Prostate gland (tissue), 2 donors: ENCODE measurements at regions not wholly inside any gene's neighbourhood (a gene's known extent, or its start where the extent isn't known, plus 50 kb on each side); places are given as distances from the start of the nearest gene placed in this dataset.
A peak's percentile ranks its signal among the peaks of the same experiment; 100 is the strongest.

Experiments
- DNase-seq: peaks from one replicate; pipeline ENCODE4 v3.0.0-alpha.2; 2019; ENCODE audit warnings: low spot score
- H3K27ac ChIP-seq, 2 donors: fragments of 200-600 bp; sonication (generic); 2 replicates each; pipeline ENCODE4 v1.5.1; 2017 to 2019
- H3K27me3 ChIP-seq: fragments of 200-600 bp; sonication (generic); replicated peaks from 2 replicates; pipeline ENCODE4 v1.5.1; 2019; ENCODE audit not compliant: insufficient read depth
- H3K36me3 ChIP-seq, 2 donors: fragments of 200-600 bp; sonication (generic); 1 replicate in 1 of 2; 2 replicates in 1 of 2; pipeline versions ENCODE4 v1.5.1 to v1.8.1; 2017 to 2019
- H3K4me1 ChIP-seq: fragments of 200-600 bp; sonication (generic); replicated peaks from 2 replicates; pipeline ENCODE4 v1.5.1; 2019
- H3K4me3 ChIP-seq, 2 donors: fragments of 200-600 bp; sonication (generic); 2 replicates each; pipeline ENCODE4 v1.5.1; 2017 to 2019
- H3K9me3 ChIP-seq: fragments of 200-600 bp; sonication (generic); 2 replicates; pipeline ENCODE4 v1.5.1; 2017
- POLR2A ChIP-seq: fragments of 450-650 bp; IDR thresholded peaks from one replicate; pipeline ENCODE4 v1.6.1; 2016; ENCODE audit warnings: antibody characterized with exemption, mild to moderate bottlenecking
- POLR2AphosphoS5 ChIP-seq: sonication (generic); formaldehyde crosslinking; IDR thresholded peaks from one replicate; pipeline ENCODE4 v1.6.1; 2017; ENCODE audit warnings: antibody characterized with exemption
- WGBS: methylation state at CpG from one replicate; pipeline ENCODE4 v1.1.5; 2018; 5-methylcytosine and 5-hydroxymethylcytosine counted together
- intact Hi-C: fragments of 100-400 bp; cut with DNase I; formaldehyde crosslinking; loops from one replicate; pipeline ENCODE4 v1.14.2; 2022
- TF ChIP-seq, protein P1 (sequence below), 4 experiments: fragments of 200-600 bp in 2 of 4; fragments of 450-650 bp in 2 of 4; sonication (generic) in 2 of 4; IDR thresholded peaks; 1 replicate in 3 of 4; 2 replicates in 1 of 4; pipeline ENCODE4 v1.5.1; 2016 to 2019; ENCODE audit warnings: antibody characterized with exemption in 4 of 4, mild to moderate bottlenecking in 2 of 4, moderate library complexity in 2 of 4

GRCh38 chr9:107732781-107733522, 243.4 kb upstream of the KLF4 start:
- intact Hi-C loops = loop anchor here (5.0 kb wide), 1 partner anchor 96 kb away; no protein-coding TSS in a partner anchor
- Histone ChIP-seq H3K4me1 (peaks cover 9% of the 10 kb centered on the region), H3K27me3 (no peaks in the 10 kb centered on the region), H3K27ac (peak overlapping the region; percentile 44 to 45), H3K36me3 (no peaks in the 10 kb centered on the region), H3K4me3 (no peak overlapping the region), H3K9me3 (no peaks in the 10 kb centered on the region)
- TF ChIP-seq, protein P1, sequence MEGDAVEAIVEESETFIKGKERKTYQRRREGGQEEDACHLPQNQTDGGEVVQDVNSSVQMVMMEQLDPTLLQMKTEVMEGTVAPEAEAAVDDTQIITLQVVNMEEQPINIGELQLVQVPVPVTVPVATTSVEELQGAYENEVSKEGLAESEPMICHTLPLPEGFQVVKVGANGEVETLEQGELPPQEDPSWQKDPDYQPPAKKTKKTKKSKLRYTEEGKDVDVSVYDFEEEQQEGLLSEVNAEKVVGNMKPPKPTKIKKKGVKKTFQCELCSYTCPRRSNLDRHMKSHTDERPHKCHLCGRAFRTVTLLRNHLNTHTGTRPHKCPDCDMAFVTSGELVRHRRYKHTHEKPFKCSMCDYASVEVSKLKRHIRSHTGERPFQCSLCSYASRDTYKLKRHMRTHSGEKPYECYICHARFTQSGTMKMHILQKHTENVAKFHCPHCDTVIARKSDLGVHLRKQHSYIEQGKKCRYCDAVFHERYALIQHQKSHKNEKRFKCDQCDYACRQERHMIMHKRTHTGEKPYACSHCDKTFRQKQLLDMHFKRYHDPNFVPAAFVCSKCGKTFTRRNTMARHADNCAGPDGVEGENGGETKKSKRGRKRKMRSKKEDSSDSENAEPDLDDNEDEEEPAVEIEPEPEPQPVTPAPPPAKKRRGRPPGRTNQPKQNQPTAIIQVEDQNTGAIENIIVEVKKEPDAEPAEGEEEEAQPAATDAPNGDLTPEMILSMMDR (IDR thresholded peaks at IDR 0.05) = no peak
- DNase-seq = peak; percentile 39
- 9% methylated on average over 8 of the region's 8 CpGs for WGBS

GRCh38 chr9:107731115-107731762, 241.7 kb upstream of the KLF4 start:
- TF ChIP-seq POLR2AphosphoS5 = no peak
- TF ChIP-seq, protein P1 (IDR thresholded peaks at IDR 0.05) = no peak
- no peak for TF ChIP-seq POLR2A
- Histone ChIP-seq H3K36me3 (no peaks in the 10 kb centered on the region), H3K27ac (no peak overlapping the region), H3K9me3 (no peaks in the 10 kb centered on the region), H3K4me3 (no peak overlapping the region), H3K4me1 (peaks cover 9% of the 10 kb centered on the region), H3K27me3 (no peaks in the 10 kb centered on the region)
- intact Hi-C loops = loop anchor here (5.0 kb wide), 1 partner anchor 94 kb away; no protein-coding TSS in a partner anchor
- DNase-seq = no peak
- WGBS = 93% methylated on average over 6 of the region's 6 CpGs

- WGBS = 94% methylated on average over 1 of the region's 1 CpG
- no peak overlapping the region for H3K4me3 ChIP-seq
- H3K36me3 ChIP-seq = no peaks in the 10 kb centered on the region
- no peak for DNase-seq
- TF ChIP-seq POLR2A (no peak), POLR2AphosphoS5 (no peak)
- intact Hi-C loops = loop anchor here (5.0 kb wide), 1 partner anchor 93 kb away; no protein-coding TSS in a partner anchor
- H3K4me1 ChIP-seq = peaks cover 9% of the 10 kb centered on the region
- H3K27me3 ChIP-seq = no peaks in the 10 kb centered on the region
- H3K9me3 ChIP-seq = no peaks in the 10 kb centered on the region
- H3K27ac ChIP-seq = no peak overlapping the region
Measured at GRCh38 chr9:107730666-107731065, 241.1 kb upstream of the KLF4 start.

- 87% methylated on average over 5 of the region's 5 CpGs for WGBS
- TF ChIP-seq POLR2AphosphoS5 (no peak), POLR2A (no peak)
- TF ChIP-seq, protein P1 (IDR thresholded peaks at IDR 0.05) = no peak
- intact Hi-C loops = no loop called here
- Histone ChIP-seq H3K9me3 (no peaks in the 10 kb centered on the region), H3K4me3 (no peak overlapping the region), H3K27me3 (no peaks in the 10 kb centered on the region), H3K4me1 (no peaks in the 10 kb centered on the region), H3K36me3 (no peaks in the 10 kb centered on the region), H3K27ac (no peak overlapping the region)
- DNase-seq = no peak
Measured at GRCh38 chr9:107727086-107727780, 237.7 kb upstream of the KLF4 start.

DNA sequence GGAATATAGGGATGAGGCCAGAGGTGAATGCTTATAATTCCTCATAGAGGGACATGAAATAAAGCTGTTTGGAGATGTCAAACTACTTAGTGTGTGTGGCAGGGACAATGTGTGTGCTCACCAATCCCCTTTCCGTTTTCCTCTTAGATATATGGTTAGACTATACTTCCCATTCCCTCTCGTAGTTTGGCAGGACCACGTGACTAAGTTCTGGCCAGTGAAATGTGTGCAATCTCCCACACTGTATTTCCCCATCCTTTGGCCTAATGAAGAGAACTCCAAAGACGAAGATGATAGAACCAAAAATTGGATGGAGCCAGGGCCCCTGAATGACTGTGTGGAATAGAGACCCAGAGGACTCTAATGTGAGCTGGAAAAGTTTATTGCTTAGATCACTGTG, 233.4 kb upstream of the KLF4 start:
- Histone ChIP-seq H3K27me3 (no peaks in the 10 kb centered on the region), H3K9me3 (no peaks in the 10 kb centered on the region), H3K4me3 (no peak overlapping the region), H3K27ac (no peak overlapping the region), H3K4me1 (no peaks in the 10 kb centered on the region), H3K36me3 (no peaks in the 10 kb centered on the region)
- DNase-seq = no peak
- intact Hi-C loops = no loop called here
- 96% methylated on average over 4 of the region's 4 CpGs for WGBS
- TF ChIP-seq POLR2AphosphoS5 (no peak), POLR2A (no peak)
- TF ChIP-seq, protein P1 (IDR thresholded peaks at IDR 0.05) = no peak
